K562 (cell line): ENCODE measurements at regions not wholly inside any gene's neighbourhood (a gene's known extent, or its start where the extent isn't known, plus 50 kb on each side); places are given as distances from the start of the nearest gene placed in this dataset.

Source experiments
- CEBPG ChIP-seq, 3 experiments: fragments of 200-800 bp in 1 of 3; sonication (Bioruptor generic) in 1 of 3; sonication (generic) in 1 of 3; formaldehyde crosslinking in 1 of 3; IDR thresholded peaks in 2 of 3; conservative IDR thresholded peaks in 1 of 3; 2 replicates each; pipeline versions ENCODE4 v1.6.1 to v1.8.0; 2016 to 2022; ENCODE audit warnings: missing compliant biosample characterization in 2 of 3, missing genetic modification characterization in 2 of 3, mild to moderate bottlenecking in 1 of 3, missing genetic modification reagents in 1 of 3
- CXXC5 ChIP-seq: fragments of 250-450 bp; sonication (Bioruptor Pico); IDR thresholded peaks from 2 replicates; pipeline ENCODE4 v1.8.0; 2022; ENCODE audit warnings: inconsistent platforms, mild to moderate bottlenecking, moderate library complexity
- ELF1 ChIP-seq: fragments of 200-800 bp; sonication (Bioruptor generic); IDR thresholded peaks from 2 replicates; pipeline ENCODE4 v1.6.1; 2016; ENCODE audit warnings: missing genetic modification characterization, missing compliant biosample characterization
- FOXP1 ChIP-seq: sonication (generic); formaldehyde crosslinking; IDR thresholded peaks from 2 replicates; pipeline ENCODE4 v1.8.0; 2022; ENCODE audit warnings: mild to moderate bottlenecking, missing genetic modification reagents
- KLF16 ChIP-seq: IDR thresholded peaks from 2 replicates; pipeline ENCODE4 v1.6.1; 2016; ENCODE audit warnings: antibody characterized with exemption
- MTA1 ChIP-seq: fragments of 450-650 bp; IDR thresholded peaks from 2 replicates; pipeline ENCODE4 v1.6.1; 2017; ENCODE audit warnings: borderline replicate concordance
- ZBTB40 ChIP-seq, 2 experiments: fragments of 450-650 bp in 1 of 2; sonication (generic) in 1 of 2; formaldehyde crosslinking in 1 of 2; IDR thresholded peaks; 2 replicates each; pipeline versions ENCODE4 v1.7.1 to v1.9.0; 2016 to 2022; ENCODE audit warnings: inconsistent platforms in 1 of 2, mild to moderate bottlenecking in 1 of 2, missing genetic modification reagents in 1 of 2

- TF ChIP-seq ZBTB40 (IDR thresholded peaks at IDR 0.05) = no peak
- no peak for TF ChIP-seq ZBTB40 (CRISPR knock-in tag; IDR thresholded peaks at IDR 0.05)
- TF ChIP-seq MTA1 = no peak
- no peak for TF ChIP-seq FOXP1
- TF ChIP-seq ELF1 (tag) = no peak
- TF ChIP-seq CEBPG (CRISPR knock-in tag; IDR thresholded peaks at IDR 0.05) = no peak
- peak in 1 of 2 experiments; percentile 93; a peak in 2 of 4 replicates for TF ChIP-seq CEBPG (tag; conservative IDR thresholded peaks at IDR 0.05 in 1 of 2, IDR thresholded peaks at IDR 0.05 in 1 of 2)
- no peak for TF ChIP-seq CXXC5 (CRISPR knock-in tag)
- no peak for TF ChIP-seq KLF16
Observed at GRCh38 chr6:101102702-101103101, 221.6 kb upstream of the ASCC3 start (continued).
